H1 (cell line): ENCODE measurements at regions not wholly inside any gene's neighbourhood (a gene's known extent, or its start where the extent isn't known, plus 50 kb on each side); places are given as distances from the start of the nearest gene placed in this dataset.

Experiments
- EP300 ChIP-seq, 2 experiments: IDR thresholded peaks; 1 replicate in 1 of 2; 2 replicates in 1 of 2; pipeline ENCODE4 v1.6.1; 2011 to 2012; ENCODE audit warnings: low read depth in 2 of 2, low read length in 2 of 2, mild to moderate bottlenecking in 2 of 2, borderline replicate concordance in 1 of 2, inconsistent platforms in 1 of 2, moderate library complexity in 1 of 2
- SP1 ChIP-seq: IDR thresholded peaks from 2 replicates; pipeline ENCODE4 v1.6.1; 2011; ENCODE audit warnings: low read depth, low read length
- TAF7 ChIP-seq: optimal IDR thresholded peaks from 2 replicates; pipeline ENCODE3; 2011; ENCODE audit warnings: low read depth, mild to moderate bottlenecking, inconsistent platforms, low read length, moderate library complexity, borderline replicate concordance
- TEAD4 ChIP-seq: IDR thresholded peaks from 2 replicates; pipeline ENCODE4 v1.6.1; 2012; ENCODE audit warnings: low read depth, low read length, inconsistent platforms, mixed read lengths
- TF ChIP-seq, protein P1 (sequence below): fragments of 300-600 bp; sonication (generic); IDR thresholded peaks from 2 replicates; pipeline ENCODE4 v1.7.1; 2012; ENCODE audit warnings: low read length, moderate library complexity, mild to moderate bottlenecking, inconsistent platforms; ENCODE audit not compliant: insufficient replicate concordance
- TF ChIP-seq, protein P2 (sequence below): IDR thresholded peaks from 2 replicates; pipeline ENCODE4 v1.6.1; 2012; ENCODE audit warnings: inconsistent platforms

DNA sequence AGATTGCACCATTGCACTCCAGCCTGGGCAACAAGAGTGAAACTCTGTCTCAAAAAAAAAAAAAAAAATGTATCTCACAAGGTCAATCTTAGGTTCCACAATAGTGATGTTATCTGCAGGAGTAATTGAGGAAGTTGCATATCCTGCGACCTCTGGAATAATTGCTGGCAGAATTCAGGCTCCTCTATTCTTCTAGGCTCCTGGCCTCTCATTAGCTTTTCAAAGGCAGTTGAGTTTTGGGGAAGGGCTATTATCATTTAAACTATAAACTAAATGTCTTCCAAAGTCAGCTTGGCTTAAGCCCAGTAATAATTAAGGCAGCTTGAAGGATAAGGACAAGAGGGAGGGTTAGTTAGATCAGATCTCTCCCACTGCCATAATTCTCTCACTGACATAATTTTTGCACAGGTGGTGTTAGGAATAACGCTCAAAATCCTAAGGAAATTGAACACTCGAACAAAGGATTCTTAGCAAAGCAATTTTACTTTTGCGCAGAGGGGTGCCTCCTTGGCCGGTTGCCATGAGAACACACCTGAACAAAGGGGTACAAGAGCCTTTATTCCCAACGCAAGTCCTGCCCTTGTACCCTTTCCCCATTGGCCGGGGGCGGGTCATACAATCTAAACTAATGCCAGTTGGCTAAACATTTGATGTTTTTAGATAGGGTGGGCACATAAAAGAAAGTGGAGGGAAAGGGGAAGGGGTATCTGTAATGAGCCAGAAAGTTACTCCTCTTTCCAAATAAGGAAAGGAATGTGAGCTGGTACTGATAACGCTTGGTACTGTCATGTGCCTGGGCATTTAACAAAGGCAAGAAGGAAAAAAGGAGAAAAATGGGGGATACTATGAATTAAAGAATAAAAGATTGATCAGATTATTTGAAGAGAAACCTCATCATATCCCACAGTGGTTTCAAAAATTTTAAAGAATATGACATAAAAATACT lies 106.4 kb upstream of the CCNG1 start (continued):
- peak in 1 of 2 experiments; percentile 16; a peak in 1 of 3 replicates for TF ChIP-seq EP300 (IDR thresholded peaks at IDR 0.05; ENCODE audit: borderline replicate concordance in 1 of 2, low read depth in 2 of 2, low read length in 2 of 2)
- TF ChIP-seq TEAD4 = no peak
- TF ChIP-seq SP1 = 0 out of 2 replicates have a peak, but pooled peaks have one; percentile 39
- TF ChIP-seq, protein P1, sequence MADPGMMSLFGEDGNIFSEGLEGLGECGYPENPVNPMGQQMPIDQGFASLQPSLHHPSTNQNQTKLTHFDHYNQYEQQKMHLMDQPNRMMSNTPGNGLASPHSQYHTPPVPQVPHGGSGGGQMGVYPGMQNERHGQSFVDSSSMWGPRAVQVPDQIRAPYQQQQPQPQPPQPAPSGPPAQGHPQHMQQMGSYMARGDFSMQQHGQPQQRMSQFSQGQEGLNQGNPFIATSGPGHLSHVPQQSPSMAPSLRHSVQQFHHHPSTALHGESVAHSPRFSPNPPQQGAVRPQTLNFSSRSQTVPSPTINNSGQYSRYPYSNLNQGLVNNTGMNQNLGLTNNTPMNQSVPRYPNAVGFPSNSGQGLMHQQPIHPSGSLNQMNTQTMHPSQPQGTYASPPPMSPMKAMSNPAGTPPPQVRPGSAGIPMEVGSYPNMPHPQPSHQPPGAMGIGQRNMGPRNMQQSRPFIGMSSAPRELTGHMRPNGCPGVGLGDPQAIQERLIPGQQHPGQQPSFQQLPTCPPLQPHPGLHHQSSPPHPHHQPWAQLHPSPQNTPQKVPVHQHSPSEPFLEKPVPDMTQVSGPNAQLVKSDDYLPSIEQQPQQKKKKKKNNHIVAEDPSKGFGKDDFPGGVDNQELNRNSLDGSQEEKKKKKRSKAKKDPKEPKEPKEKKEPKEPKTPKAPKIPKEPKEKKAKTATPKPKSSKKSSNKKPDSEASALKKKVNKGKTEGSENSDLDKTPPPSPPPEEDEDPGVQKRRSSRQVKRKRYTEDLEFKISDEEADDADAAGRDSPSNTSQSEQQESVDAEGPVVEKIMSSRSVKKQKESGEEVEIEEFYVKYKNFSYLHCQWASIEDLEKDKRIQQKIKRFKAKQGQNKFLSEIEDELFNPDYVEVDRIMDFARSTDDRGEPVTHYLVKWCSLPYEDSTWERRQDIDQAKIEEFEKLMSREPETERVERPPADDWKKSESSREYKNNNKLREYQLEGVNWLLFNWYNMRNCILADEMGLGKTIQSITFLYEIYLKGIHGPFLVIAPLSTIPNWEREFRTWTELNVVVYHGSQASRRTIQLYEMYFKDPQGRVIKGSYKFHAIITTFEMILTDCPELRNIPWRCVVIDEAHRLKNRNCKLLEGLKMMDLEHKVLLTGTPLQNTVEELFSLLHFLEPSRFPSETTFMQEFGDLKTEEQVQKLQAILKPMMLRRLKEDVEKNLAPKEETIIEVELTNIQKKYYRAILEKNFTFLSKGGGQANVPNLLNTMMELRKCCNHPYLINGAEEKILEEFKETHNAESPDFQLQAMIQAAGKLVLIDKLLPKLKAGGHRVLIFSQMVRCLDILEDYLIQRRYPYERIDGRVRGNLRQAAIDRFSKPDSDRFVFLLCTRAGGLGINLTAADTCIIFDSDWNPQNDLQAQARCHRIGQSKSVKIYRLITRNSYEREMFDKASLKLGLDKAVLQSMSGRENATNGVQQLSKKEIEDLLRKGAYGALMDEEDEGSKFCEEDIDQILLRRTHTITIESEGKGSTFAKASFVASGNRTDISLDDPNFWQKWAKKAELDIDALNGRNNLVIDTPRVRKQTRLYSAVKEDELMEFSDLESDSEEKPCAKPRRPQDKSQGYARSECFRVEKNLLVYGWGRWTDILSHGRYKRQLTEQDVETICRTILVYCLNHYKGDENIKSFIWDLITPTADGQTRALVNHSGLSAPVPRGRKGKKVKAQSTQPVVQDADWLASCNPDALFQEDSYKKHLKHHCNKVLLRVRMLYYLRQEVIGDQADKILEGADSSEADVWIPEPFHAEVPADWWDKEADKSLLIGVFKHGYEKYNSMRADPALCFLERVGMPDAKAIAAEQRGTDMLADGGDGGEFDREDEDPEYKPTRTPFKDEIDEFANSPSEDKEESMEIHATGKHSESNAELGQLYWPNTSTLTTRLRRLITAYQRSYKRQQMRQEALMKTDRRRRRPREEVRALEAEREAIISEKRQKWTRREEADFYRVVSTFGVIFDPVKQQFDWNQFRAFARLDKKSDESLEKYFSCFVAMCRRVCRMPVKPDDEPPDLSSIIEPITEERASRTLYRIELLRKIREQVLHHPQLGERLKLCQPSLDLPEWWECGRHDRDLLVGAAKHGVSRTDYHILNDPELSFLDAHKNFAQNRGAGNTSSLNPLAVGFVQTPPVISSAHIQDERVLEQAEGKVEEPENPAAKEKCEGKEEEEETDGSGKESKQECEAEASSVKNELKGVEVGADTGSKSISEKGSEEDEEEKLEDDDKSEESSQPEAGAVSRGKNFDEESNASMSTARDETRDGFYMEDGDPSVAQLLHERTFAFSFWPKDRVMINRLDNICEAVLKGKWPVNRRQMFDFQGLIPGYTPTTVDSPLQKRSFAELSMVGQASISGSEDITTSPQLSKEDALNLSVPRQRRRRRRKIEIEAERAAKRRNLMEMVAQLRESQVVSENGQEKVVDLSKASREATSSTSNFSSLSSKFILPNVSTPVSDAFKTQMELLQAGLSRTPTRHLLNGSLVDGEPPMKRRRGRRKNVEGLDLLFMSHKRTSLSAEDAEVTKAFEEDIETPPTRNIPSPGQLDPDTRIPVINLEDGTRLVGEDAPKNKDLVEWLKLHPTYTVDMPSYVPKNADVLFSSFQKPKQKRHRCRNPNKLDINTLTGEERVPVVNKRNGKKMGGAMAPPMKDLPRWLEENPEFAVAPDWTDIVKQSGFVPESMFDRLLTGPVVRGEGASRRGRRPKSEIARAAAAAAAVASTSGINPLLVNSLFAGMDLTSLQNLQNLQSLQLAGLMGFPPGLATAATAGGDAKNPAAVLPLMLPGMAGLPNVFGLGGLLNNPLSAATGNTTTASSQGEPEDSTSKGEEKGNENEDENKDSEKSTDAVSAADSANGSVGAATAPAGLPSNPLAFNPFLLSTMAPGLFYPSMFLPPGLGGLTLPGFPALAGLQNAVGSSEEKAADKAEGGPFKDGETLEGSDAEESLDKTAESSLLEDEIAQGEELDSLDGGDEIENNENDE = peak; percentile 77
- TF ChIP-seq, protein P2, sequence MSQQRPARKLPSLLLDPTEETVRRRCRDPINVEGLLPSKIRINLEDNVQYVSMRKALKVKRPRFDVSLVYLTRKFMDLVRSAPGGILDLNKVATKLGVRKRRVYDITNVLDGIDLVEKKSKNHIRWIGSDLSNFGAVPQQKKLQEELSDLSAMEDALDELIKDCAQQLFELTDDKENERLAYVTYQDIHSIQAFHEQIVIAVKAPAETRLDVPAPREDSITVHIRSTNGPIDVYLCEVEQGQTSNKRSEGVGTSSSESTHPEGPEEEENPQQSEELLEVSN = no peak
- TF ChIP-seq TAF7 = no peak
